ENCODE measurements at regions not wholly inside any gene's neighbourhood (a gene's known extent, or its start where the extent isn't known, plus 50 kb on each side); places are given as distances from the start of the nearest gene placed in this dataset.

GRCh38 chr21:33121715-33122475 lies 52.0 kb downstream of the OLIG1 start:
- DNase-seq, result no peak

GRCh38 chr21:33122507-33122906 lies 52.6 kb downstream of the OLIG1 start:
- H3K4me3 ChIP-seq, result no peak overlapping the region
- H3K27ac ChIP-seq, result no peak overlapping the region
- no peak for TF ChIP-seq CTCF (IDR thresholded peaks at IDR 0.05)
- TF ChIP-seq POLR2A (IDR thresholded peaks at IDR 0.05), result no peak
- no peak for TF ChIP-seq EP300 (IDR thresholded peaks at IDR 0.05)
- H3K9me3 ChIP-seq, result no peaks in the 10 kb centered on the region
- no peaks in the 10 kb centered on the region for H3K27me3 ChIP-seq
- WGBS, 3 donors, result 81 to 90% (median 81%) methylated on average over 6 of the region's 6 CpGs
- no peak for DNase-seq
- H3K36me3 ChIP-seq, result no peaks in the 10 kb centered on the region
- H3K4me1 ChIP-seq (ENCODE audit: insufficient read depth), result no peaks in the 10 kb centered on the region
- intact Hi-C loops (cut with DNase I), result no loop called here

More at GRCh38 chr21:33121715-33122475, 52.0 kb downstream of the OLIG1 start:
- Histone ChIP-seq H3K36me3 (no peaks in the 10 kb centered on the region), H3K27me3 (no peaks in the 10 kb centered on the region), H3K9me3 (no peaks in the 10 kb centered on the region), H3K27ac (no peak overlapping the region), H3K4me1 (ENCODE audit: insufficient read depth) (no peaks in the 10 kb centered on the region), H3K4me3 (no peak overlapping the region)
- intact Hi-C loops (cut with DNase I), result no loop called here
- 64 to 73% (median 67%) methylated on average over 13 of the region's 13 CpGs for WGBS, 3 donors
- TF ChIP-seq POLR2A (IDR thresholded peaks at IDR 0.05) (no peak), EP300 (IDR thresholded peaks at IDR 0.05) (no peak), CTCF (IDR thresholded peaks at IDR 0.05) (no peak)

GRCh38 chr21:33123374-33124123 lies 53.6 kb downstream of the OLIG1 start:
- Histone ChIP-seq H3K4me1 (ENCODE audit: insufficient read depth) (no peaks in the 10 kb centered on the region), H3K27ac (no peak overlapping the region), H3K36me3 (no peaks in the 10 kb centered on the region), H3K9me3 (no peaks in the 10 kb centered on the region), H3K27me3 (no peaks in the 10 kb centered on the region), H3K4me3 (no peak overlapping the region)
- intact Hi-C loops (cut with DNase I), result no loop called here
- no peak for TF ChIP-seq EP300 (IDR thresholded peaks at IDR 0.05)
- no peak for TF ChIP-seq CTCF (IDR thresholded peaks at IDR 0.05)
- no peak for TF ChIP-seq POLR2A (IDR thresholded peaks at IDR 0.05)
- DNase-seq, result no peak
- 52 to 62% (median 56%) methylated on average over 8 of the region's 8 CpGs for WGBS, 3 donors

- Histone ChIP-seq H3K36me3 (no peaks in the 10 kb centered on the region), H3K4me1 (ENCODE audit: insufficient read depth) (no peaks in the 10 kb centered on the region), H3K9me3 (no peaks in the 10 kb centered on the region), H3K4me3 (no peak overlapping the region), H3K27ac (no peak overlapping the region), H3K27me3 (no peaks in the 10 kb centered on the region)
- intact Hi-C loops (cut with DNase I), result no loop called here
- 83 to 91% (median 86%) methylated on average over 7 of the region's 7 CpGs for WGBS, 3 donors
- no peak for DNase-seq
- TF ChIP-seq EP300 (IDR thresholded peaks at IDR 0.05), result no peak
- no peak for TF ChIP-seq CTCF (IDR thresholded peaks at IDR 0.05)
- no peak for TF ChIP-seq POLR2A (IDR thresholded peaks at IDR 0.05)
These were observed 54.9 kb downstream of the OLIG1 start for GRCh38 chr21:33124889-33125288.

Measured in ovary (tissue), 7 donors.